A673 (cell line): ENCODE measurements at regions not wholly inside any gene's neighbourhood (a gene's known extent, or its start where the extent isn't known, plus 50 kb on each side); places are given as distances from the start of the nearest gene placed in this dataset.

ENCODE experiments used
- CTCF ChIP-seq: fragments of 300-800, 200-600 bp; sonication (generic); conservative IDR thresholded peaks from 2 replicates; pipeline ENCODE4 v1.5.1; 2017; ENCODE audit warnings: low read depth, mild to moderate bottlenecking, antibody characterized with exemption, low read length, moderate library complexity, mixed read lengths
- EZH2 ChIP-seq: fragments of 200-600 bp; sonication (generic); IDR thresholded peaks from 2 replicates; pipeline ENCODE4 v1.6.1; 2017; ENCODE audit warnings: borderline replicate concordance, low read depth, mild to moderate bottlenecking, mixed read lengths, antibody characterized with exemption, low read length; ENCODE audit not compliant: poor library complexity, severe bottlenecking

GRCh38 chr20:24835195-24835594 lies 113.9 kb upstream of the CST7 start:
- TF ChIP-seq CTCF (no peak), EZH2 (no peak)
